Small intestine (tissue), 7 donors: ENCODE measurements at regions not wholly inside any gene's neighbourhood (a gene's known extent, or its start where the extent isn't known, plus 50 kb on each side); places are given as distances from the start of the nearest gene placed in this dataset.

Experiments
- DNase-seq, 2 donors: peaks; one replicate each; pipeline versions ENCODE4 v3.0.0 to v3.0.0-alpha.2; 2013
- FAIRE-seq: peaks from 2 replicates; lab custom pipeline; 2012; peaks lifted over from hg19 to GRCh38; lab: Jason Lieb, UNC
- H3K27ac ChIP-seq, 3 donors: one replicate each; pipeline ENCODE4 v1.5.1; 2013; ENCODE audit warnings: low read length in 2 of 3, mild to moderate bottlenecking in 2 of 3, control low read depth in 1 of 3, inconsistent platforms in 1 of 3, low read depth in 1 of 3, moderate library complexity in 1 of 3
- H3K27me3 ChIP-seq, 3 donors: one replicate each; pipeline ENCODE4 v1.6.1; 2013; ENCODE audit warnings: low read length in 3 of 3, inconsistent platforms in 1 of 3; ENCODE audit not compliant: control insufficient read depth in 3 of 3, insufficient read depth in 3 of 3
- H3K36me3 ChIP-seq, 3 donors: one replicate each; pipeline ENCODE4 v1.6.1; 2013; ENCODE audit warnings: low read length in 3 of 3, inconsistent platforms in 1 of 3, low read depth in 1 of 3, mild to moderate bottlenecking in 1 of 3, moderate library complexity in 1 of 3; ENCODE audit not compliant: control insufficient read depth in 3 of 3, insufficient read depth in 2 of 3
- H3K4me1 ChIP-seq, 3 donors: one replicate each; pipeline ENCODE4 v1.6.1; 2013; ENCODE audit warnings: low read length in 2 of 3, inconsistent platforms in 1 of 3, low read depth in 1 of 3, mild to moderate bottlenecking in 1 of 3, moderate library complexity in 1 of 3; ENCODE audit not compliant: control insufficient read depth in 3 of 3, insufficient read depth in 2 of 3
- H3K4me3 ChIP-seq, 3 donors: one replicate each; pipeline ENCODE4 v1.5.1; 2013; ENCODE audit warnings: low read length in 3 of 3, control low read depth in 1 of 3, inconsistent platforms in 1 of 3, low read depth in 1 of 3, mild to moderate bottlenecking in 1 of 3, moderate library complexity in 1 of 3
- H3K9me3 ChIP-seq, 2 donors: one replicate each; pipeline ENCODE4 v1.6.1; 2013; ENCODE audit warnings: low read depth in 1 of 2, low read length in 1 of 2; ENCODE audit not compliant: control insufficient read depth in 2 of 2, insufficient read depth in 1 of 2
- WGBS, 3 donors: extraction: QIAGEN DNeasy Blood & Tissue Kit; methylation state at CpG; one replicate each; pipeline ENCODE4 v1.1.7; 2013; 5-methylcytosine and 5-hydroxymethylcytosine counted together
- donor health status: healthy with polysubstance abuse.
- donor health status: control.
- donor health status: control.
- donor health status: Bipolar disorder and iron deficiency.
- donor health status: healthy.

DNA sequence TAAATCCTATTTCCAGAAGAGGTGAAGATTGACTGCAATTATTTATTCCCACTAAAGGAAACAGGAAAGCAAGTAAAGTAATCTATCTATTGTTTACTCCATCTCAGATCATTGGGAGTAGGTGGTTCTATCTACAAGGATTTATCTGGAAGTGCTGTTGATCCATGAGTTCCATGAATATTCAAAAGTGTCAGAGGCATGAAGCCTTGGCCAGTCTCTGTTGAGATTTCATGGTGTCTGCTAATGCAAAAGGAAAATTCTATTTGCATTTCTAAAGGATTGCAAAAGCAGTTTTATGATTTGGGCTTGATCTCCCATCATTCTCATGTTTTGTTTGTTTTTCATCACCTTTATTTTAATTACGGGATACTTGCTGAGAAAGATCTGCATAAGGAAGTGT, 102.4 kb upstream of the ST6GAL2 start:
- FAIRE-seq = no peak

DNA sequence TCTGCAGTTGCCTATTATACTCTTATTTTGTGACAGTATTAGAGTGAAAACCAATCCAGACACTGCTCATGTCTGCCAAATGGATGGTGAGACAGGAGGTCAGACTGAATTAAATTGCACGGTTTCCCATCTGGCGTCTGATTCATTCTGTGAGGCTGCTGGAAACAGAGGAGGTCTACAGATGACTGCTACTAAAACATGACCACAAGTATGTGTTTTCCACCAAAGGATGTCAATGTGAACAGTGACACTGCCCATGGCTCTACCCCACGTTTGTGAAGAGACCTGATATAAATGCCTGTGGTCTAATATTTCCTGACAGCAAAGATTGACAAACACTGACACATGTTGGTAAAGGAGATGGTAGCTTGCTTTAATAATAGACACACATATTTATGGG, 104.3 kb upstream of the ST6GAL2 start:
- 47 to 62% (median 62%) methylated on average over 3 of the region's 3 CpGs for WGBS, 3 donors
- no peaks in the 10 kb centered on the region for H3K9me3 ChIP-seq

More for the DNA sequence above, 102.4 kb upstream of the ST6GAL2 start:
- Histone ChIP-seq H3K4me3 (no peak overlapping the region), H3K27me3 (no peaks in the 10 kb centered on the region), H3K36me3 (no peaks in the 10 kb centered on the region), H3K27ac (no peak overlapping the region), H3K9me3 (no peaks in the 10 kb centered on the region), H3K4me1 (no peaks in the 10 kb centered on the region)
- WGBS, 3 donors = 58 to 76% (median 72%) methylated on average over 1 of the region's 1 CpG
- no peak for DNase-seq

DNA sequence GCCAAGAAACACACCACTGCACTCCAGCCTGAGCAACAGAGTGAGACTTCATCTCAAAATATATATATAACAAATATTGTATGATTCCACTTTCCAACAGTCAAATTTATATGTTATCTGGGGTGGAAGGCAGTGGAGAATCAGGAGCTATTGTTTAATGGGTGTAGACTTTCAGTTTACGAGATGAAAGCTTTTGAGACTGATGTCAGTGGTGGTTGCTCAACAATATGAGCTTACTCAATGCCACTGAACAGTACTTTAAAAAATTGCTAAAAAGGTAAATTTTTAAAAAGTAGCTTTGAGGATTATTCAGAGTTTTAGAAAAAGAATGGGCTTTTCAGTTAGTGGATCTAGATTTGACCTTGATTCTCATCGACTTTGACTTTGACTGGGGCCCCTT, 105.9 kb upstream of the ST6GAL2 start:
- DNase-seq (no peak), FAIRE-seq (no peak)
- Histone ChIP-seq H3K4me1 (no peaks in the 10 kb centered on the region), H3K36me3 (no peaks in the 10 kb centered on the region), H3K27ac (no peak overlapping the region), H3K27me3 (no peaks in the 10 kb centered on the region), H3K9me3 (no peaks in the 10 kb centered on the region), H3K4me3 (no peak overlapping the region)
- 77 to 88% (median 81%) methylated on average over 2 of the region's 2 CpGs for WGBS, 3 donors

More for the DNA sequence above, 104.3 kb upstream of the ST6GAL2 start:
- FAIRE-seq (no peak), DNase-seq (no peak)
- Histone ChIP-seq H3K36me3 (no peaks in the 10 kb centered on the region), H3K4me1 (no peaks in the 10 kb centered on the region), H3K27ac (no peak overlapping the region), H3K27me3 (no peaks in the 10 kb centered on the region), H3K4me3 (no peak overlapping the region)

DNA sequence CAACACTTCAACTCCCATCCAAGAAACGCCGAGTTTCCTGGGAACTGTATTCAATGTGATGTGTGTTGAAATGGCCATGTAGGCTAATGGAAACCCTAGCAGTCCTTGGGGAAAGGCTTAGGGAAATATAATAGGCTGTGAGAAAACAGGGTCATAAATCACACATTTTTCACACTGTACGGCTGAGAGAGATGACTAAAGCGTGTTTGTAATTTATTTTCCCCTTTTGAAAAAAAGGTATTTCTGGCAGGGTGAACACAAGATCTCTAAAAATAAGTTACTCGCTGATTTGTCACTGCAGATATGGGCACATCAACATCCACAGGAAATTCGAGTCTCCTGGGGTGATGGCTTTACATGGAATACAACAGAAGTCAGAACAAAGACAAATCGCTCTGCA, 109.6 kb upstream of the ST6GAL2 start:
- FAIRE-seq = no peak
- WGBS, 3 donors = 47 to 66% (median 64%) methylated on average over 7 of the region's 7 CpGs

DNA sequence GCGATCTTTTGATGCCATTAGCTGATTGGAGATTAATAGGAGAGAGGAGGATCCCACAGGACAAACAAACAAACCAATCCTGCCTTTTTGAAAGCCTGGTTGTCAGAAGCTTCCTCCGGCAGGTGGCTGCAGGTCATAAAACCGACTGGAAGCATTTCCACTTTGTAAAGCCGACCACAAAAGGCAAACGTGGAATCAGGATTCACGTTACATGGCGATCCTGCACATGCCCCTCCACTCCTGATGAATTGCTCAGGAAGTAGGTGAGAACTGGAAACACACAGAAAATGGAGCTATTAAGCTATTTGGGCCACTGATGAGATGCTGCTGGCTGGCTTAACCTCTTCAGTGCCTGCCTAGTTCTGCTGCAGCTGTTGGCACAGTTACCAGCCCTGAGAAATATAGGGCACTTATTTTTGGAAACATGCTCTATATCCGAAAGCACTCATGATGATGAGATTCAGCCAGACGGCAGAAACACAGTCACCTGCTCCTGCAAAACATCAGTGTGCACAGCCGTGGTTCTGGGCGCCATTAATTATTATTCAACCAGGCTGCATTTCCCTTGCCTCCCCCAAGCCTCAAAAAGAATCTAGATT, 110.3 kb upstream of the ST6GAL2 start:
- WGBS, 3 donors = 37 to 45% (median 45%) methylated on average over 11 of the region's 11 CpGs
- H3K9me3 ChIP-seq = no peaks in the 10 kb centered on the region
- H3K4me1 ChIP-seq = no peaks in the 10 kb centered on the region
- H3K27me3 ChIP-seq = no peaks in the 10 kb centered on the region
- FAIRE-seq (no peak), DNase-seq (peak in 1 of 2 donors; percentile 9)
- no peak overlapping the region for H3K4me3 ChIP-seq
- H3K36me3 ChIP-seq = no peaks in the 10 kb centered on the region
- H3K27ac ChIP-seq = no peak overlapping the region

More for the DNA sequence above, 109.6 kb upstream of the ST6GAL2 start:
- Histone ChIP-seq H3K27me3 (no peaks in the 10 kb centered on the region), H3K27ac (no peak overlapping the region), H3K4me1 (no peaks in the 10 kb centered on the region), H3K4me3 (no peak overlapping the region), H3K9me3 (no peaks in the 10 kb centered on the region), H3K36me3 (no peaks in the 10 kb centered on the region)
- no peak for DNase-seq

DNA sequence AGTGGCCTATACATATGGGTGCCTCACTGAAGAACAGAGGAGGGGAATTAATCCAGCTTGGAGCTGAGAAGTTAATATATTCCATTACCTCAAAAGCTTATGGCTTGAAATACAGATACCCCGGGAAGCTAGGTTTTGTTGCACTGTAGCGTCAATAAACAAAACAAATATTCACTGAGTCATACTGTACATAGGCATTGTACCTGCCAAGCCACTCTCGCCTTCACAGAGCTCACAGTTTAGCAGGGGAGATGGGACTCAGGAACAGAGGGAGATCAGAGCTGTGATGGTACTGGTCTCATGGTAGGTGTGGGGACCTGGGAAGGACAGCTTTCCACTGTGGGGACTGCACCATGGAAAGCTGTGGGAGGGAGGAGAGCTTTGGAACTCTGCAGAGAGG, 111.2 kb upstream of the ST6GAL2 start:
- 48 to 74% (median 63%) methylated on average over 3 of the region's 3 CpGs for WGBS, 3 donors
- H3K27ac ChIP-seq = no peak overlapping the region
- H3K4me3 ChIP-seq = no peak overlapping the region
- H3K27me3 ChIP-seq = no peaks in the 10 kb centered on the region
- H3K9me3 ChIP-seq = no peaks in the 10 kb centered on the region
- DNase-seq (no peak), FAIRE-seq (no peak)
- H3K36me3 ChIP-seq = no peaks in the 10 kb centered on the region
- no peaks in the 10 kb centered on the region for H3K4me1 ChIP-seq

DNA sequence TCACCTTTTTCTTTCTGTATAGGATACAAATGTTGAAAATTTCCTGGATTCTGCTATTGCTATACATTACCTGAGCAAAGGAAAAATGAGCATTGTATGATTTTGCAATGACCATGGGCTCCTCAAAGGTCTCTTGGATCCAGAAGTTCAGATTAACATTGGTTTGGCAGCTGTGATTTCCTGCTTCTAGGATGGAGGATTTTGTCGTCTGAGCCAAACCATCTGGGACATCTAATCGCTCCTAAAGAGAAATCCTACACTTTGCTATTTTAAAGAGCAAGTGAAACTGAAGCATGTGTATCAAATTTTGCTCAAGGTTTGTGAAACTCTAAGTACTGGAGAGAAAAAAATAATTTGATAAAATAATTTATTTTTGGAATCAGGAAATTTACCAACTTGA, 115.1 kb upstream of the ST6GAL2 start:
- 24 to 74% (median 37%) methylated on average over 2 of the region's 2 CpGs for WGBS, 3 donors
- no peak overlapping the region for H3K4me3 ChIP-seq
- no peaks in the 10 kb centered on the region for H3K36me3 ChIP-seq
- FAIRE-seq = no peak
- H3K27ac ChIP-seq = no peak overlapping the region
- H3K9me3 ChIP-seq = no peaks in the 10 kb centered on the region
- H3K27me3 ChIP-seq = no peaks in the 10 kb centered on the region
- DNase-seq = no peak
- no peaks in the 10 kb centered on the region for H3K4me1 ChIP-seq

DNA sequence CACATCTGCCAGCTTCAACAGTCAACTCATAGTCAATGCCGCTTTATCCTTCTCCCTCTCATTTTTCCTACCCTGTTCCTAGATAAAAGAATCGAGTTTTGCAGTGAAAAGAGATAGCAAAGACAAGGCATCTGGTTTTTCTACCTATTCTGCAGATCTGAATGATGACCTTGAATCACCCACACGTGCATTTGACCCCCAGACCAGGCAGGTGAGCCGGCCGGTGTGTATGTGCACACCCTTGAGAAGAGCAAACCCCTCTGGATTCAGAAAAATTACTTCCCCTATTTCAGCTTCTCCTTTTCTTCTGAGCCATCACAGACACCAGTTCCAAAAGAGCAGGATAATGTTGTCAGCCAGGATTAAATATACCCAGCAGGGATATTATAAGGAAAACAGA, 115.6 kb upstream of the ST6GAL2 start:
- no peak overlapping the region for H3K4me3 ChIP-seq

More for the DNA sequence above, 115.6 kb upstream of the ST6GAL2 start:
- FAIRE-seq = no peak
- no peak overlapping the region for H3K27ac ChIP-seq
- H3K4me1 ChIP-seq = no peaks in the 10 kb centered on the region
- H3K36me3 ChIP-seq = no peaks in the 10 kb centered on the region
- no peaks in the 10 kb centered on the region for H3K9me3 ChIP-seq
- WGBS, 3 donors = 56 to 61% (median 57%) methylated on average over 5 of the region's 5 CpGs
- no peaks in the 10 kb centered on the region for H3K27me3 ChIP-seq
- no peak for DNase-seq
